HEK293 (cell line): ENCODE measurements at regions not wholly inside any gene's neighbourhood (a gene's known extent, or its start where the extent isn't known, plus 50 kb on each side); places are given as distances from the start of the nearest gene placed in this dataset.

ENCODE experiments used
- CTCF ChIA-PET: fragments of 350-600 bp; formaldehyde crosslinking; extraction: SDS; loops from one replicate; lab custom pipeline; 2021; ENCODE audit warnings: antibody characterized with exemption; lab: Yijun Ruan, JAX
- POLR2A ChIA-PET: fragments of 300-600 bp; formaldehyde crosslinking; extraction: SDS; loops from one replicate; lab custom pipeline; 2020; ENCODE audit warnings: antibody characterized with exemption, inconsistent platforms; lab: Yijun Ruan, JAX
- H3K27ac ChIP-seq: fragments of 200-500 bp; sonication (Bioruptor generic); 2 replicates; pipeline ENCODE4 v1.5.1; 2014; ENCODE audit warnings: low read depth, low read length, control low read depth, inconsistent platforms; ENCODE audit errors: extremely low read depth
- H3K36me3 ChIP-seq, 2 experiments: fragments of 200-500 bp in 1 of 2; sonication (Bioruptor generic) in 1 of 2; 1 replicate in 1 of 2; 2 replicates in 1 of 2; pipeline ENCODE4 v1.5.1; 2014 to 2017; ENCODE audit warnings: inconsistent platforms in 2 of 2, low read length in 2 of 2; ENCODE audit not compliant: control insufficient read depth in 2 of 2, insufficient read depth in 1 of 2
- H3K4me1 ChIP-seq: fragments of 200-500 bp; sonication (Bioruptor generic); 2 replicates; pipeline ENCODE4 v1.5.1; 2014; ENCODE audit warnings: mild to moderate bottlenecking, low read length, inconsistent platforms; ENCODE audit not compliant: control insufficient read depth, insufficient read depth
- H3K4me3 ChIP-seq: 2 replicates; pipeline ENCODE4 v1.5.1; 2011; ENCODE audit warnings: low read depth, mild to moderate bottlenecking, control low read depth, low read length, moderate library complexity
- H3K9me3 ChIP-seq: fragments of 200-500 bp; sonication (Bioruptor generic); 2 replicates; pipeline ENCODE4 v1.5.1; 2014; ENCODE audit warnings: low read depth, low read length, inconsistent platforms; ENCODE audit not compliant: control insufficient read depth, insufficient read depth
- BCL11B ChIP-seq: fragments of 450-650 bp; formaldehyde crosslinking; IDR thresholded peaks from 2 replicates; pipeline ENCODE4 v1.5.1; 2016; ENCODE audit warnings: low read depth, missing biosample characterization, missing genetic modification characterization
- EGR2 ChIP-seq: fragments of 450-650 bp; formaldehyde crosslinking; IDR thresholded peaks from 2 replicates; pipeline ENCODE4 v1.5.1; 2016; ENCODE audit warnings: low read depth, missing biosample characterization, missing genetic modification characterization
- GLIS1 ChIP-seq: fragments of 450-650 bp; formaldehyde crosslinking; IDR thresholded peaks from 2 replicates; pipeline ENCODE4 v1.5.1; 2016; ENCODE audit warnings: missing biosample characterization, missing genetic modification characterization
- HOXD13 ChIP-seq: sonication (generic); formaldehyde crosslinking; IDR thresholded peaks from 2 replicates; pipeline ENCODE4 v1.8.0; 2022; ENCODE audit warnings: missing genetic modification reagents, borderline replicate concordance
- KLF10 ChIP-seq: fragments of 450-650 bp; IDR thresholded peaks from 2 replicates; pipeline ENCODE4 v1.5.1; 2018; ENCODE audit warnings: missing biosample characterization, mild to moderate bottlenecking, missing genetic modification characterization
- OSR2 ChIP-seq: fragments of 450-650 bp; formaldehyde crosslinking; IDR thresholded peaks from 2 replicates; pipeline ENCODE4 v1.5.1; 2016; ENCODE audit warnings: missing biosample characterization, missing genetic modification characterization
- PRDM10 ChIP-seq: fragments of 450-650 bp; formaldehyde crosslinking; IDR thresholded peaks from 2 replicates; pipeline ENCODE4 v1.5.1; 2016; ENCODE audit warnings: missing biosample characterization, missing genetic modification characterization
- SCRT1 ChIP-seq: fragments of 450-650 bp; formaldehyde crosslinking; IDR thresholded peaks from 2 replicates; pipeline ENCODE4 v1.5.1; 2016; ENCODE audit warnings: missing biosample characterization, missing genetic modification characterization, borderline replicate concordance
- YY2 ChIP-seq: fragments of 450-650 bp; formaldehyde crosslinking; IDR thresholded peaks from 2 replicates; pipeline ENCODE4 v1.5.1; 2016; ENCODE audit warnings: missing biosample characterization, missing genetic modification characterization
- ZBTB48 ChIP-seq: fragments of 450-650 bp; formaldehyde crosslinking; IDR thresholded peaks from 2 replicates; pipeline ENCODE4 v1.5.1; 2016; ENCODE audit warnings: missing biosample characterization, missing genetic modification characterization
- ZNF121 ChIP-seq: fragments of 450-650 bp; formaldehyde crosslinking; IDR thresholded peaks from 2 replicates; pipeline ENCODE4 v1.5.1; 2016; ENCODE audit warnings: missing biosample characterization, missing genetic modification characterization
- ZNF175 ChIP-seq: fragments of 450-650 bp; formaldehyde crosslinking; IDR thresholded peaks from 2 replicates; pipeline ENCODE4 v1.5.1; 2016; ENCODE audit warnings: missing biosample characterization, missing genetic modification characterization
- ZNF202 ChIP-seq: fragments of 450-650 bp; formaldehyde crosslinking; IDR thresholded peaks from 2 replicates; pipeline ENCODE4 v1.5.1; 2016; ENCODE audit warnings: missing biosample characterization, missing genetic modification characterization, borderline replicate concordance
- ZNF214 ChIP-seq: fragments of 450-650 bp; formaldehyde crosslinking; IDR thresholded peaks from 2 replicates; pipeline ENCODE4 v1.5.1; 2017; ENCODE audit warnings: missing biosample characterization, mild to moderate bottlenecking, missing genetic modification characterization, borderline replicate concordance
- ZNF354C ChIP-seq: fragments of 450-650 bp; formaldehyde crosslinking; IDR thresholded peaks from 2 replicates; pipeline ENCODE4 v1.5.1; 2016; ENCODE audit warnings: missing biosample characterization, missing genetic modification characterization, low read depth, borderline replicate concordance
- ZNF398 ChIP-seq: fragments of 450-650 bp; formaldehyde crosslinking; IDR thresholded peaks from 2 replicates; pipeline ENCODE4 v1.5.1; 2017; ENCODE audit warnings: missing biosample characterization, missing genetic modification characterization
- ZNF626 ChIP-seq: fragments of 450-650 bp; sonication (Bioruptor Pico); formaldehyde crosslinking; IDR thresholded peaks from 2 replicates; pipeline ENCODE4 v1.5.1; 2018; ENCODE audit warnings: missing biosample characterization, missing genetic modification characterization, inconsistent platforms
- ZNF664 ChIP-seq: fragments of 450-650 bp; formaldehyde crosslinking; IDR thresholded peaks from 2 replicates; pipeline ENCODE4 v1.5.1; 2016; ENCODE audit warnings: missing biosample characterization, missing genetic modification characterization
- ZNF707 ChIP-seq: fragments of 450-650 bp; formaldehyde crosslinking; IDR thresholded peaks from 2 replicates; pipeline ENCODE4 v1.5.1; 2016; ENCODE audit warnings: missing biosample characterization, missing genetic modification characterization
- ZNF785 ChIP-seq: fragments of 450-650 bp; formaldehyde crosslinking; IDR thresholded peaks from 2 replicates; pipeline ENCODE4 v1.5.1; 2016; ENCODE audit warnings: missing biosample characterization, missing genetic modification characterization
- ZSCAN4 ChIP-seq: fragments of 450-650 bp; formaldehyde crosslinking; IDR thresholded peaks from 2 replicates; pipeline ENCODE4 v1.5.1; 2017; ENCODE audit warnings: missing biosample characterization, missing genetic modification characterization

DNA sequence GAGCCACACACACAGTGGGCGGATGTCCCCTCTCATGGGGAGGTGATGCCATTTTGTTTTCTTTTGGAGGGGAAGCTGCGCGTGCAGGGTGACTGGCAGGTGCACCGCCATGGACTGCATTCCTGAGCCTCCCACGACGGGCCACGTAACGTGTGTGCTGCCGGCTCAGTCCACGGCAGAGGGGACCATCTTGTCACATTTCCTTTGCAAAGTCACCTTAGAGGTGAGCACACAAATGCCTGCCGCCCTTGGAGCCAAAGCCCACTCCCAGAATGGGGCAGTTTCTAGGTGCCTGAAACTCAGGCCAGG lies 262.5 kb downstream of the CTTN start (continued):
- TF ChIP-seq PRDM10: no peak
- no peak for TF ChIP-seq BCL11B (tag by site-specific recombination)

- POLR2A ChIA-PET: no interaction called here
- Histone ChIP-seq H3K9me3 (no peaks in the 10 kb centered on the region), H3K4me1 (no peaks in the 10 kb centered on the region), H3K27ac (no peak overlapping the region), H3K36me3 (no peaks in the 10 kb centered on the region), H3K4me3 (no peak overlapping the region)
- no peak for TF ChIP-seq ZNF214 (tag by site-specific recombination)
- CTCF ChIA-PET: no interaction called here
Observed at GRCh38 chr11:70661761-70662501, 263.6 kb downstream of the CTTN start.

GRCh38 chr11:70662691-70663098 lies 264.4 kb downstream of the CTTN start:
- no peaks in the 10 kb centered on the region for H3K4me1 ChIP-seq
- ChIA-PET CTCF (no interaction called here), POLR2A (no interaction called here)
- no peaks in the 10 kb centered on the region for H3K9me3 ChIP-seq
- H3K4me3 ChIP-seq: no peak overlapping the region
- H3K36me3 ChIP-seq: no peaks in the 10 kb centered on the region
- H3K27ac ChIP-seq: no peak overlapping the region
- TF ChIP-seq ZNF664 (no peak), EGR2 (0 out of 2 replicates have a peak, but pooled peaks have one; percentile 34)
- TF ChIP-seq, all 188 proteins: peak for 1

- Histone ChIP-seq H3K4me1 (no peaks in the 10 kb centered on the region), H3K27ac (no peak overlapping the region), H3K9me3 (no peaks in the 10 kb centered on the region), H3K36me3 (no peaks in the 10 kb centered on the region), H3K4me3 (no peak overlapping the region)
- CTCF ChIA-PET: no interaction called here
- POLR2A ChIA-PET: no interaction called here
- TF ChIP-seq ZNF202 (tag by site-specific recombination): no peak
- TF ChIP-seq ZSCAN4 (tag by site-specific recombination): no peak
- no peak for TF ChIP-seq KLF10
- TF ChIP-seq, all 188 proteins: peak for 0
Observed at GRCh38 chr11:70663815-70664214, 265.5 kb downstream of the CTTN start.

DNA sequence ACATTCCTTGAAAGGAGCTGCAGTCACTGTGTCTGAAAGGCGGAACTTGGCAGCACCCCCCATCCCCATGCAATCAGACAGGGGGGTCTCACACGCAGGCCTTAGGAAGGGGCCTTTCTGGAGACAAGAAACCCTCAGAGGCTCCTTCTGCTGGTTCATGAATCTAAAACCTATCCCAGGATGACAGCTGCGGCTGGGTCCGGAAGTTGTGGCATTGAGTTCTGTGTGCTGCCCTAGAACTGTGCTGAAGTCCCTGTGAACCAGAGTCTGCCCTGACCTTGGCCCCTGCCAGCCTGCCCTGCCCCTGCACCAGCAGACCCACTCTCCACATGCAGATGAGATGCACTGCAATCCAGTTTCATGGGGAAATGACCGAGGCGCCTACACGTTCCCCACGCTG lies 268.0 kb downstream of the CTTN start:
- CTCF ChIA-PET: no interaction called here
- H3K9me3 ChIP-seq: no peaks in the 10 kb centered on the region
- POLR2A ChIA-PET: no interaction called here
- TF ChIP-seq ZNF398 (no peak), ZBTB48 (tag by site-specific recombination) (no peak), HOXD13 (CRISPR knock-in tag) (no peak), ZNF707 (tag by site-specific recombination) (no peak), OSR2 (tag by site-specific recombination) (no peak), GLIS1 (no peak), SCRT1 (no peak), ZNF175 (tag by site-specific recombination) (no peak), ZNF354C (tag by site-specific recombination) (no peak), ZNF626 (tag by site-specific recombination) (no peak), ZNF121 (tag by site-specific recombination) (no peak), YY2 (tag by site-specific recombination) (no peak), ZNF785 (tag by site-specific recombination) (no peak)

More for the DNA sequence above, 268.0 kb downstream of the CTTN start:
- H3K4me3 ChIP-seq: no peak overlapping the region
- no peak overlapping the region for H3K27ac ChIP-seq
- H3K4me1 ChIP-seq: no peaks in the 10 kb centered on the region
- no peaks in the 10 kb centered on the region for H3K36me3 ChIP-seq
